H1 (cell line): ENCODE measurements at regions not wholly inside any gene's neighbourhood (a gene's known extent, or its start where the extent isn't known, plus 50 kb on each side); places are given as distances from the start of the nearest gene placed in this dataset.
"Not testable (repeated sequence)": the region's sequence is repeated elsewhere in the genome, so short reads cannot be mapped to it uniquely, and the experiment has no call there.

Experiments
- CTCF ChIA-PET: fragments of 300-600 bp; sonication (Branson Sonifier 250); formaldehyde crosslinking; loops from one replicate; lab custom pipeline; 2021; ENCODE audit not compliant: partially characterized antibody; lab: Charles Lee
- POLR2A ChIA-PET: fragments of 300-600 bp; sonication (Branson Sonifier 250); formaldehyde crosslinking; loops from one replicate; lab custom pipeline; 2021; ENCODE audit warnings: inconsistent platforms; ENCODE audit not compliant: partially characterized antibody; lab: Charles Lee
- DNase-seq, 2 experiments: peaks; one replicate each; pipeline versions ENCODE4 v3.0.0 to v3.0.0-alpha.2; 2010 to 2022; ENCODE audit warnings: low spot score in 2 of 2, low read depth in 1 of 2, mixed read lengths in 1 of 2
- FAIRE-seq: peaks from 2 replicates; lab custom pipeline; 2011; peaks lifted over from hg19 to GRCh38; lab: Jason Lieb, UNC
- H2AFZ ChIP-seq: 2 replicates; pipeline ENCODE4 v1.8.1; 2012; ENCODE audit warnings: low read length, inconsistent platforms
- H2AK5ac ChIP-seq: 2 replicates; pipeline ENCODE4 v1.6.1; 2013; ENCODE audit warnings: low read depth, low read length
- H2BK120ac ChIP-seq: replicated peaks from 2 replicates; pipeline ENCODE3; 2013; ENCODE audit warnings: low read depth, low read length, inconsistent platforms
- H2BK12ac ChIP-seq: 2 replicates; pipeline ENCODE4 v1.6.1; 2013; ENCODE audit warnings: low read depth, low read length
- H2BK15ac ChIP-seq: 2 replicates; pipeline ENCODE4 v1.6.1; 2013; ENCODE audit warnings: low read length
- H2BK20ac ChIP-seq: 2 replicates; pipeline ENCODE4 v1.6.1; 2013; ENCODE audit warnings: low read length
- H2BK5ac ChIP-seq: 2 replicates; pipeline ENCODE4 v1.6.1; 2013; ENCODE audit warnings: low read depth, low read length
- H3K14ac ChIP-seq: 2 replicates; pipeline ENCODE4 v1.6.1; 2013; ENCODE audit warnings: inconsistent platforms; ENCODE audit not compliant: insufficient read length
- H3K18ac ChIP-seq: 2 replicates; pipeline ENCODE4 v1.6.1; 2013; ENCODE audit warnings: low read length; ENCODE audit errors: extremely low read depth
- H3K23ac ChIP-seq: 2 replicates; pipeline ENCODE4 v1.6.1; 2013; ENCODE audit warnings: inconsistent platforms; ENCODE audit not compliant: insufficient read length
- H3K23me2 ChIP-seq: 2 replicates; pipeline ENCODE4 v1.6.1; 2013; ENCODE audit warnings: low read depth, low read length
- H3K27ac ChIP-seq: 2 replicates; pipeline ENCODE4 v1.6.1; 2011; ENCODE audit warnings: low read depth, low read length, inconsistent platforms
- H3K27me3 ChIP-seq, 4 experiments: replicated peaks in 1 of 4; 1 replicate in 1 of 4; 2 replicates in 3 of 4; pipeline versions ENCODE4 v1.6.1 to v1.8.1; 2011 to 2013; ENCODE audit warnings: low read length in 3 of 4, mild to moderate bottlenecking in 3 of 4, inconsistent platforms in 2 of 4, mixed read lengths in 2 of 4, moderate library complexity in 1 of 4; ENCODE audit not compliant: control insufficient read depth in 3 of 4, insufficient read depth in 3 of 4; ENCODE audit errors: extremely low read depth in 1 of 4
- H3K36me3 ChIP-seq, 4 experiments: 2 replicates each; pipeline versions ENCODE4 v1.6.1 to v1.8.1; 2011 to 2013; ENCODE audit warnings: mild to moderate bottlenecking in 4 of 4, low read length in 3 of 4, moderate library complexity in 2 of 4, control low read depth in 1 of 4, inconsistent platforms in 1 of 4; ENCODE audit not compliant: insufficient read depth in 4 of 4, control insufficient read depth in 2 of 4
- H3K4ac ChIP-seq: replicated peaks from 2 replicates; pipeline ENCODE3; 2013; ENCODE audit warnings: low read length, low read depth, mixed read lengths, inconsistent platforms; ENCODE audit not compliant: insufficient read length
- H3K4me1 ChIP-seq, 4 experiments: replicated peaks in 1 of 4; 1 replicate in 1 of 4; 2 replicates in 3 of 4; pipeline versions ENCODE4 v1.6.1 to v1.8.1; 2011 to 2013; ENCODE audit warnings: low read length in 3 of 4, inconsistent platforms in 2 of 4, mixed read lengths in 1 of 4; ENCODE audit not compliant: insufficient read depth in 4 of 4, control insufficient read depth in 3 of 4
- H3K4me2 ChIP-seq, 2 experiments: 2 replicates each; pipeline versions ENCODE4 v1.6.1 to v1.8.1; 2011 to 2013; ENCODE audit warnings: low read depth in 2 of 2, low read length in 2 of 2, control low read depth in 1 of 2, inconsistent platforms in 1 of 2, mild to moderate bottlenecking in 1 of 2; ENCODE audit not compliant: insufficient read depth in 1 of 2
- H3K4me3 ChIP-seq, 4 experiments: fragments of 200-600, 300-600 bp in 1 of 4; sonication (generic), shearing (Covaris generic), sonication (Bioruptor Twin) in 1 of 4; 2 replicates each; pipeline versions ENCODE4 v1.5.1 to v1.8.1; 2011 to 2016; ENCODE audit warnings: low read length in 4 of 4, low read depth in 3 of 4, control low read depth in 2 of 4, inconsistent platforms in 2 of 4, mild to moderate bottlenecking in 2 of 4, mixed read lengths in 1 of 4, moderate library complexity in 1 of 4; ENCODE audit not compliant: insufficient read depth in 2 of 4; ENCODE audit errors: extremely low read depth in 1 of 4
- H3K56ac ChIP-seq: replicated peaks from 2 replicates; pipeline ENCODE3; 2013; ENCODE audit warnings: low read depth, mild to moderate bottlenecking, mixed read lengths, low read length, inconsistent platforms; ENCODE audit not compliant: insufficient read length
- H3K79me1 ChIP-seq: 2 replicates; pipeline ENCODE4 v1.6.1; 2013; ENCODE audit warnings: low read depth, low read length, control low read depth
- H3K79me2 ChIP-seq, 2 experiments: 2 replicates each; pipeline versions ENCODE4 v1.6.1 to v1.8.1; 2012 to 2013; ENCODE audit warnings: low read length in 2 of 2, mild to moderate bottlenecking in 2 of 2, inconsistent platforms in 1 of 2; ENCODE audit not compliant: insufficient read depth in 2 of 2, control insufficient read depth in 1 of 2
- H3K9ac ChIP-seq, 4 experiments: replicated peaks in 1 of 4; 1 replicate in 1 of 4; 2 replicates in 3 of 4; pipeline versions ENCODE4 v1.6.1 to v1.8.1; 2011 to 2013; ENCODE audit warnings: low read depth in 3 of 4, low read length in 3 of 4, control low read depth in 2 of 4, mild to moderate bottlenecking in 2 of 4, moderate library complexity in 2 of 4, inconsistent platforms in 1 of 4; ENCODE audit errors: extremely low read depth in 1 of 4
- H3K9me3 ChIP-seq, 2 experiments: 2 replicates each; pipeline versions ENCODE4 v1.6.1 to v1.8.1; 2012 to 2013; ENCODE audit warnings: mild to moderate bottlenecking in 2 of 2, moderate library complexity in 2 of 2, control low read depth in 1 of 2, inconsistent platforms in 1 of 2, low read depth in 1 of 2, low read length in 1 of 2, mixed read lengths in 1 of 2; ENCODE audit not compliant: insufficient read depth in 2 of 2
- H4K20me1 ChIP-seq, 2 experiments: replicated peaks in 1 of 2; 2 replicates each; pipeline versions ENCODE3 to v1.8.1; 2011 to 2013; ENCODE audit warnings: inconsistent platforms in 2 of 2, low read length in 2 of 2, mild to moderate bottlenecking in 1 of 2; ENCODE audit not compliant: insufficient read depth in 2 of 2, control insufficient read depth in 1 of 2
- H4K5ac ChIP-seq: 2 replicates; pipeline ENCODE4 v1.6.1; 2013; ENCODE audit warnings: low read length, low read depth, mixed read lengths, inconsistent platforms; ENCODE audit not compliant: insufficient read length
- H4K8ac ChIP-seq: 2 replicates; pipeline ENCODE4 v1.8.0; 2013; ENCODE audit warnings: mild to moderate bottlenecking, moderate library complexity, low read length, inconsistent platforms; ENCODE audit not compliant: insufficient read depth; ENCODE audit errors: extremely low read depth
- H4K91ac ChIP-seq: replicated peaks from 2 replicates; pipeline ENCODE3; 2013; ENCODE audit warnings: low read length, mixed read lengths, inconsistent platforms; ENCODE audit not compliant: insufficient read length
- WGBS, 2 experiments: shearing (Covaris generic) in 1 of 2; methylation state at CpG; one replicate each; pipeline versions ENCODE4 v1.1.6 to v1.1.7; 2013 to 2015; ENCODE audit warnings: low lambda C conversion rate in 2 of 2, mixed read lengths in 2 of 2, inconsistent platforms in 1 of 2, low coverage in 1 of 2, missing lambda C conversion rate in 1 of 2; ENCODE audit not compliant: insufficient replicate concordance in 2 of 2, insufficient coverage in 1 of 2, insufficient read length in 1 of 2; ENCODE audit errors: extremely low coverage in 1 of 2, missing lambda C conversion rate in 1 of 2; 5-methylcytosine and 5-hydroxymethylcytosine counted together

GRCh38 chr15:30749048-30749447 lies 123.1 kb downstream of the ARHGAP11B start:
- DNase-seq, H2AK5ac ChIP-seq, H3K9me3 ChIP-seq, H3K4me1 ChIP-seq, H4K91ac ChIP-seq, H3K79me2 ChIP-seq, H3K4me3 ChIP-seq, H3K27ac ChIP-seq, H3K79me1 ChIP-seq, H3K4me2 ChIP-seq, H4K8ac ChIP-seq, H3K4ac ChIP-seq, H3K9ac ChIP-seq, H3K23ac ChIP-seq, H3K23me2 ChIP-seq, H3K56ac ChIP-seq, H3K36me3 ChIP-seq, H3K14ac ChIP-seq, H2BK5ac ChIP-seq, H2BK12ac ChIP-seq, H2BK20ac ChIP-seq, H3K27me3 ChIP-seq, CTCF ChIA-PET, H3K18ac ChIP-seq, H2BK15ac ChIP-seq, H4K5ac ChIP-seq, POLR2A ChIA-PET, H4K20me1 ChIP-seq, FAIRE-seq, H2BK120ac ChIP-seq, H2AFZ ChIP-seq: not testable (repeated sequence)
- WGBS, 2 experiments, result no CpG with 5 or more reads among the region's 1 CpG
